MCF 10A (cell line): ENCODE measurements at regions not wholly inside any gene's neighbourhood (a gene's known extent, or its start where the extent isn't known, plus 50 kb on each side); places are given as distances from the start of the nearest gene placed in this dataset.

Experiments used
- BruUV-seq: library from RNA; stranded (reverse); fragments of 400-500 nt; replicated peaks from 2 replicates; lab custom pipeline; 2021; lab: Mats Ljungman, UMichigan
- CTCF ChIA-PET: fragments of 300-600 bp; sonication (Branson Sonifier 250); formaldehyde crosslinking; extraction: SDS; loops from one replicate; lab custom pipeline; 2021; ENCODE audit warnings: antibody characterized with exemption, inconsistent platforms; lab: Yijun Ruan, JAX
- POLR2A ChIA-PET: fragments of 300-600, 350-650 bp; sonication (Branson Sonifier 250); formaldehyde crosslinking; extraction: SDS; loops from one replicate; lab custom pipeline; 2020; ENCODE audit warnings: antibody characterized with exemption, inconsistent platforms; lab: Yijun Ruan, JAX
- DNase-seq: peaks from one replicate; pipeline ENCODE4 v3.0.0-alpha.2; 2018; ENCODE audit not compliant: unreplicated experiment
- H3K27ac Mint-ChIP-seq: one replicate; pipeline ENCODE4 v1.8.0; 2022; ENCODE audit warnings: mild to moderate bottlenecking, low read depth, mixed read lengths; ENCODE audit not compliant: unreplicated experiment
- H3K27me3 Mint-ChIP-seq: one replicate; pipeline ENCODE4 v1.8.0; 2022; ENCODE audit warnings: mixed read lengths; ENCODE audit not compliant: insufficient read depth, unreplicated experiment
- H3K36me3 Mint-ChIP-seq: one replicate; pipeline ENCODE4 v1.8.0; 2022; ENCODE audit warnings: mild to moderate bottlenecking, moderate library complexity, mixed read lengths; ENCODE audit not compliant: insufficient read depth, unreplicated experiment
- H3K4me1 Mint-ChIP-seq: one replicate; pipeline ENCODE4 v1.8.0; 2022; ENCODE audit warnings: mixed read lengths; ENCODE audit not compliant: insufficient read depth, unreplicated experiment
- H3K4me3 Mint-ChIP-seq: one replicate; pipeline ENCODE4 v1.8.0; 2022; ENCODE audit warnings: mild to moderate bottlenecking, moderate library complexity, mixed read lengths; ENCODE audit not compliant: unreplicated experiment
- H3K9me3 Mint-ChIP-seq: one replicate; pipeline ENCODE4 v1.8.0; 2022; ENCODE audit warnings: mixed read lengths; ENCODE audit not compliant: unreplicated experiment
- CTCF ChIP-seq: fragments of 200-600 bp; IDR thresholded peaks from one replicate; pipeline ENCODE4 v1.8.0; 2022; ENCODE audit warnings: antibody characterized with exemption, mild to moderate bottlenecking; ENCODE audit not compliant: unreplicated experiment
- intact Hi-C: fragments of 100-400 bp; cut with micrococcal nuclease; formaldehyde crosslinking; loops from 2 replicates; pipeline ENCODE4 v1.14.1; 2022

- CTCF ChIA-PET, result no interaction called here
- intact Hi-C loops, result no loop called here
Measured at GRCh38 chr5:30524428-30524827, 669.1 kb upstream of the CDH6 start.

GRCh38 chr5:30523061-30523460 lies 670.4 kb upstream of the CDH6 start:
- TF ChIP-seq CTCF, result no peak
- ChIA-PET POLR2A (no interaction called here), CTCF (no interaction called here)
- Mint-ChIP-seq H3K4me1 (no peaks in the 10 kb centered on the region), H3K4me3 (no peak overlapping the region), H3K27ac (no peak overlapping the region), H3K9me3 (no peaks in the 10 kb centered on the region), H3K36me3 (no peaks in the 10 kb centered on the region), H3K27me3 (no peaks in the 10 kb centered on the region)
- BruUV-seq, result no TSS peak
- DNase-seq, result no peak
- intact Hi-C loops, result no loop called here

More at GRCh38 chr5:30524428-30524827, 669.1 kb upstream of the CDH6 start:
- DNase-seq, result no peak
- Mint-ChIP-seq H3K36me3 (no peaks in the 10 kb centered on the region), H3K27ac (no peak overlapping the region), H3K4me1 (no peaks in the 10 kb centered on the region), H3K27me3 (no peaks in the 10 kb centered on the region), H3K9me3 (no peaks in the 10 kb centered on the region), H3K4me3 (no peak overlapping the region)
- POLR2A ChIA-PET, result interaction anchor here (0.6 kb wide), 1 partner anchor 28 kb away, joined by 3 read pairs; no protein-coding TSS in a partner anchor
- TF ChIP-seq CTCF, result no peak
- BruUV-seq, result no TSS peak

- Mint-ChIP-seq H3K9me3 (peaks cover 8% of the 10 kb centered on the region), H3K27ac (no peak overlapping the region), H3K4me1 (peaks cover 29% of the 10 kb centered on the region), H3K27me3 (no peaks in the 10 kb centered on the region), H3K36me3 (no peaks in the 10 kb centered on the region), H3K4me3 (no peak overlapping the region)
- CTCF ChIA-PET, result no interaction called here
- DNase-seq, result peak; percentile 13
- intact Hi-C loops, result no loop called here
- no TSS peak for BruUV-seq
- no peak for TF ChIP-seq CTCF
- POLR2A ChIA-PET, result no interaction called here
Measured at GRCh38 chr5:30505014-30505886, 688.2 kb upstream of the CDH6 start.

- peak overlapping the region; percentile 40 for H3K27ac Mint-ChIP-seq
- no peaks in the 10 kb centered on the region for H3K36me3 Mint-ChIP-seq
- H3K27me3 Mint-ChIP-seq, result no peaks in the 10 kb centered on the region
- intact Hi-C loops, result no loop called here
- no peak for TF ChIP-seq CTCF
- peaks cover 29% of the 10 kb centered on the region for H3K4me1 Mint-ChIP-seq
- BruUV-seq, result no TSS peak
- no peak overlapping the region for H3K4me3 Mint-ChIP-seq
- ChIA-PET POLR2A (interaction anchor here (1.1 kb wide), 1 partner anchor 55 kb away, joined by 3 read pairs; no protein-coding TSS in a partner anchor), CTCF (interaction anchor here (0.7 kb wide), 1 partner anchor 405 kb away, joined by 3 read pairs; no protein-coding TSS in a partner anchor)
- peak; percentile 85 for DNase-seq
- H3K9me3 Mint-ChIP-seq, result no peaks in the 10 kb centered on the region
Measured at GRCh38 chr5:30502277-30502676, 691.2 kb upstream of the CDH6 start.
